22Rv1 (cell line): ENCODE measurements at regions not wholly inside any gene's neighbourhood (a gene's known extent, or its start where the extent isn't known, plus 50 kb on each side); places are given as distances from the start of the nearest gene placed in this dataset.

Source experiments
- H3K27ac ChIP-seq: fragments of 450-650 bp; 2 replicates; pipeline ENCODE4 v1.5.1; 2017
- ZFX ChIP-seq: fragments of 450-650 bp; IDR thresholded peaks from 2 replicates; pipeline ENCODE4 v1.6.1; 2017; ENCODE audit warnings: antibody characterized with exemption, borderline replicate concordance
- TF ChIP-seq, protein P1 (sequence below): fragments of 450-650 bp; IDR thresholded peaks from 2 replicates; pipeline ENCODE4 v1.5.1; 2017; ENCODE audit warnings: mild to moderate bottlenecking

DNA sequence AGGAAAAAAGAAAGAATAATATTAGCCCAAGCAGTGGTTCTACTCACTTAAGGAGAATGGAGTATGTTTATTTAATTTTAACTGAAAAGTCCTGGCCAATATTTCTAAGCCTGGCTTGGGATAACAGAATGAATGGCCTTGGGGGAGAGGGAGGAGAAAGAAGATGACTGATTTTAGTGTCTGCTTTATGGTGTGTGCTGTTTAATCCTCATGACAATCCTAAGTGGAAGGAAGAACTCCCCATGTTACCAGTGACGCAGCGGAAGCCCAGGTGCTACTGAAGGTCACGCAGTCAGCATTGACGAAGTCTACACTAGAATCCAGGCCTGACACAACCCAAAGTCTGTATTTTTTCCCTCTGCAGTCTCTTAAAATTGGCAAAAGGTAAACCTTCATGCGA, 50.5 kb downstream of the PALM2AKAP2 start:
- TF ChIP-seq ZFX: no peak
- TF ChIP-seq, protein P1, sequence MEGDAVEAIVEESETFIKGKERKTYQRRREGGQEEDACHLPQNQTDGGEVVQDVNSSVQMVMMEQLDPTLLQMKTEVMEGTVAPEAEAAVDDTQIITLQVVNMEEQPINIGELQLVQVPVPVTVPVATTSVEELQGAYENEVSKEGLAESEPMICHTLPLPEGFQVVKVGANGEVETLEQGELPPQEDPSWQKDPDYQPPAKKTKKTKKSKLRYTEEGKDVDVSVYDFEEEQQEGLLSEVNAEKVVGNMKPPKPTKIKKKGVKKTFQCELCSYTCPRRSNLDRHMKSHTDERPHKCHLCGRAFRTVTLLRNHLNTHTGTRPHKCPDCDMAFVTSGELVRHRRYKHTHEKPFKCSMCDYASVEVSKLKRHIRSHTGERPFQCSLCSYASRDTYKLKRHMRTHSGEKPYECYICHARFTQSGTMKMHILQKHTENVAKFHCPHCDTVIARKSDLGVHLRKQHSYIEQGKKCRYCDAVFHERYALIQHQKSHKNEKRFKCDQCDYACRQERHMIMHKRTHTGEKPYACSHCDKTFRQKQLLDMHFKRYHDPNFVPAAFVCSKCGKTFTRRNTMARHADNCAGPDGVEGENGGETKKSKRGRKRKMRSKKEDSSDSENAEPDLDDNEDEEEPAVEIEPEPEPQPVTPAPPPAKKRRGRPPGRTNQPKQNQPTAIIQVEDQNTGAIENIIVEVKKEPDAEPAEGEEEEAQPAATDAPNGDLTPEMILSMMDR: no peak
- no peak overlapping the region for H3K27ac ChIP-seq

- no peak overlapping the region for H3K27ac ChIP-seq
- TF ChIP-seq, protein P1: no peak
- no peak for TF ChIP-seq ZFX
Observed at GRCh38 chr9:109831998-109832658, 52.1 kb downstream of the PALM2AKAP2 start.

GRCh38 chr9:109834855-109835254, 54.9 kb downstream of the PALM2AKAP2 start:
- no peak overlapping the region for H3K27ac ChIP-seq
- TF ChIP-seq ZFX: no peak
- TF ChIP-seq, protein P1: no peak

- H3K27ac ChIP-seq: no peak overlapping the region
- no peak for TF ChIP-seq ZFX
- TF ChIP-seq, protein P1: no peak
Observed at GRCh38 chr9:109843641-109844040, 63.6 kb downstream of the PALM2AKAP2 start.

DNA sequence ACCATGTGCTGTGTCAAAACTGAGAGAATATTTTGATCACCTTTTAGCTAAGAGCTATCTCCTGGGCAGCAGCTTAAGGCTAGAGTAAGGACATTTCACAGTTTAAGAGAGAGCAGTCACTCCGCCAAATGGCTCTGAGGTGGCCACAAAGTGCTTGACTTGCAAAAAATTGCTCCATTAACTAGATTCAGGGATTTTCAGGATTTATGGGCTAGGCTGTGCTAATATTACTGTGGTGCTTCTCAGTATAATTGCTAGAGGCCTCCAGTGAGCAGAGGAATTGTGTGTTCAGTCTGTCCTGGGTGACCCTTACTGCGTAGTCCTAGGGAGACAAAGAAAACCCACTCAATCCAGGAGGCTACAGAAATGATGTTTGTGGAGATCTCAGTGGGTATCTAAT, 65.2 kb downstream of the PALM2AKAP2 start:
- H3K27ac ChIP-seq: no peak overlapping the region
- TF ChIP-seq, protein P1: no peak
- TF ChIP-seq ZFX: no peak

DNA sequence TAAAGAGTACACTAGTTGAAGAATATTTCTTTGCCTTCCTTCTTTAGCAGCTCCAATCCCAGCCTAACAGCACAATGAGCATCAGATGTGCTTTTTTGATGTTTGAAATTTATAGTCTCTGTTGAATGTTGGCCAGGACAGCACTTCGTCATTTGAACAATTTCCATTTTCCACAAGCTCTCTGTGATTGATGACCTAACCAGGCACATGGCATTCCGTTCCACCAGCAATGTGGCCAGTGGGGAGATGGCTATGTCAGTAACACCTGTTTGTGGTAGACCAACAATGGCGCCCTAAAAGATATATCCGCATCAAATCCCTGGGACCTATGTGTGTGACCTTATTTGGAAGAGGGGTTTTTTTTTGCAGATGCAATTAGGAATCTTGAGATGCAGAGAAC, 66.8 kb downstream of the PALM2AKAP2 start:
- no peak overlapping the region for H3K27ac ChIP-seq
- no peak for TF ChIP-seq ZFX
- TF ChIP-seq, protein P1: no peak

GRCh38 chr9:109852556-109852955, 72.6 kb downstream of the PALM2AKAP2 start:
- H3K27ac ChIP-seq: no peak overlapping the region
- no peak for TF ChIP-seq ZFX
- TF ChIP-seq, protein P1: no peak
